Karpas-422 (cell line): ENCODE measurements at regions not wholly inside any gene's neighbourhood (a gene's known extent, or its start where the extent isn't known, plus 50 kb on each side); places are given as distances from the start of the nearest gene placed in this dataset.

Source experiments
- DNase-seq: peaks from one replicate; pipeline ENCODE4 v3.0.0-alpha.2; 2015
- H2AFZ ChIP-seq: fragments of 200-600 bp; sonication (generic); 2 replicates; pipeline ENCODE4 v1.6.1; 2014; ENCODE audit warnings: antibody characterized with exemption, low read length, mixed read lengths
- H3K27ac ChIP-seq: fragments of 200-600 bp; sonication (generic); 2 replicates; pipeline ENCODE4 v1.5.1; 2014; ENCODE audit warnings: mild to moderate bottlenecking, low read length, moderate library complexity
- H3K27me3 ChIP-seq: fragments of 200-600 bp; sonication (generic); 2 replicates; pipeline ENCODE4 v1.6.1; 2014; ENCODE audit warnings: low read length, mixed read lengths
- H3K36me3 ChIP-seq: fragments of 200-600 bp; sonication (generic); 2 replicates; pipeline ENCODE4 v1.6.1; 2014; ENCODE audit warnings: low read length, mixed read lengths; ENCODE audit not compliant: insufficient read depth
- H3K4me1 ChIP-seq: fragments of 200-600 bp; sonication (generic); 2 replicates; pipeline ENCODE4 v1.6.1; 2014; ENCODE audit warnings: mild to moderate bottlenecking, low read length, mixed read lengths
- H3K4me2 ChIP-seq: fragments of 200-600 bp; sonication (generic); 2 replicates; pipeline ENCODE4 v1.6.1; 2014; ENCODE audit warnings: low read length, low read depth, mild to moderate bottlenecking; ENCODE audit not compliant: poor library complexity, severe bottlenecking
- H3K4me3 ChIP-seq: fragments of 200-600 bp; sonication (generic); 2 replicates; pipeline ENCODE4 v1.5.1; 2014; ENCODE audit warnings: mild to moderate bottlenecking, antibody characterized with exemption, low read length, mixed read lengths
- H3K79me2 ChIP-seq: fragments of 200-600 bp; sonication (generic); 2 replicates; pipeline ENCODE4 v1.6.1; 2014; ENCODE audit warnings: mild to moderate bottlenecking, low read length, mixed read lengths
- H3K9ac ChIP-seq: fragments of 200-600 bp; sonication (generic); 2 replicates; pipeline ENCODE4 v1.6.0; 2014; ENCODE audit warnings: low read length
- H3K9me2 ChIP-seq: fragments of 200-600 bp; sonication (generic), shearing (Covaris generic); replicated peaks from 2 replicates; pipeline ENCODE4 v1.6.0; 2014; ENCODE audit warnings: mild to moderate bottlenecking, low read length, moderate library complexity; ENCODE audit not compliant: insufficient read depth
- H3K9me3 ChIP-seq: fragments of 300-700, 200-600 bp; sonication (generic); 2 replicates; pipeline ENCODE4 v1.6.1; 2014; ENCODE audit warnings: low read length, mixed read lengths
- H4K20me1 ChIP-seq: fragments of 200-600 bp; sonication (generic); 2 replicates; pipeline ENCODE4 v1.6.1; 2014; ENCODE audit warnings: mild to moderate bottlenecking, antibody characterized with exemption, low read length, low read depth; ENCODE audit not compliant: insufficient read depth

GRCh38 chr4:45770958-45771357, 352.9 kb downstream of the GABRG1 start:
- DNase-seq = no peak
- no peak overlapping the region for H3K4me2 ChIP-seq
- no peak overlapping the region for H3K27ac ChIP-seq
- no peaks in the 10 kb centered on the region for H3K79me2 ChIP-seq
- no peak overlapping the region for H2AFZ ChIP-seq
- no peaks in the 10 kb centered on the region for H3K4me1 ChIP-seq
- H3K36me3 ChIP-seq = no peaks in the 10 kb centered on the region
- H3K9ac ChIP-seq = no peak overlapping the region
- H3K9me3 ChIP-seq = peaks cover 11% of the 10 kb centered on the region
- H3K27me3 ChIP-seq = no peaks in the 10 kb centered on the region
- H3K9me2 ChIP-seq = no peaks in the 10 kb centered on the region
- H4K20me1 ChIP-seq = no peaks in the 10 kb centered on the region
- H3K4me3 ChIP-seq = no peak overlapping the region

GRCh38 chr4:45765521-45765920, 358.3 kb downstream of the GABRG1 start:
- Histone ChIP-seq H4K20me1 (no peaks in the 10 kb centered on the region), H3K9me2 (no peaks in the 10 kb centered on the region), H2AFZ (no peak overlapping the region), H3K4me1 (no peaks in the 10 kb centered on the region), H3K9ac (no peak overlapping the region), H3K9me3 (peaks cover 15% of the 10 kb centered on the region), H3K27me3 (no peaks in the 10 kb centered on the region), H3K27ac (no peak overlapping the region), H3K79me2 (no peaks in the 10 kb centered on the region), H3K4me3 (no peak overlapping the region), H3K4me2 (no peak overlapping the region), H3K36me3 (no peaks in the 10 kb centered on the region)
- no peak for DNase-seq

GRCh38 chr4:45751877-45752530, 371.9 kb downstream of the GABRG1 start:
- H3K27me3 ChIP-seq = no peaks in the 10 kb centered on the region

GRCh38 chr4:45750721-45751120, 373.1 kb downstream of the GABRG1 start:
- H3K4me3 ChIP-seq = no peak overlapping the region
- H3K4me2 ChIP-seq = no peak overlapping the region
- no peak overlapping the region for H3K27ac ChIP-seq
- H3K27me3 ChIP-seq = no peaks in the 10 kb centered on the region
- H2AFZ ChIP-seq = no peak overlapping the region
- no peak for DNase-seq
- no peaks in the 10 kb centered on the region for H3K79me2 ChIP-seq
- H3K9ac ChIP-seq = no peak overlapping the region
- no peaks in the 10 kb centered on the region for H3K4me1 ChIP-seq
- peaks cover 32% of the 10 kb centered on the region for H3K9me3 ChIP-seq
- no peaks in the 10 kb centered on the region for H3K9me2 ChIP-seq
- no peaks in the 10 kb centered on the region for H4K20me1 ChIP-seq
- no peaks in the 10 kb centered on the region for H3K36me3 ChIP-seq

More at GRCh38 chr4:45751877-45752530, 371.9 kb downstream of the GABRG1 start:
- no peak overlapping the region for H3K9ac ChIP-seq
- H3K4me1 ChIP-seq = no peaks in the 10 kb centered on the region
- no peaks in the 10 kb centered on the region for H3K36me3 ChIP-seq
- H3K27ac ChIP-seq = no peak overlapping the region
- H3K9me2 ChIP-seq = no peaks in the 10 kb centered on the region
- no peak for DNase-seq
- no peaks in the 10 kb centered on the region for H4K20me1 ChIP-seq
- H3K4me3 ChIP-seq = no peak overlapping the region
- H3K9me3 ChIP-seq = peaks cover 28% of the 10 kb centered on the region
- no peak overlapping the region for H2AFZ ChIP-seq
- no peaks in the 10 kb centered on the region for H3K79me2 ChIP-seq
- H3K4me2 ChIP-seq = no peak overlapping the region

- Histone ChIP-seq H3K4me2 (no peak overlapping the region), H3K4me1 (no peaks in the 10 kb centered on the region), H2AFZ (no peak overlapping the region), H3K79me2 (no peaks in the 10 kb centered on the region), H3K9ac (no peak overlapping the region), H3K9me2 (no peaks in the 10 kb centered on the region), H4K20me1 (no peaks in the 10 kb centered on the region), H3K9me3 (peaks cover 19% of the 10 kb centered on the region; the same call in 1 of the 2 replicates), H3K36me3 (no peaks in the 10 kb centered on the region), H3K27me3 (no peaks in the 10 kb centered on the region), H3K4me3 (no peak overlapping the region), H3K27ac (no peak overlapping the region)
- no peak for DNase-seq
Observed at GRCh38 chr4:45745741-45746140, 378.1 kb downstream of the GABRG1 start.

GRCh38 chr4:45741897-45742296, 382.0 kb downstream of the GABRG1 start:
- Histone ChIP-seq H4K20me1 (no peaks in the 10 kb centered on the region), H2AFZ (no peak overlapping the region), H3K4me1 (no peaks in the 10 kb centered on the region), H3K4me3 (no peak overlapping the region), H3K36me3 (no peaks in the 10 kb centered on the region), H3K27me3 (no peaks in the 10 kb centered on the region), H3K9me3 (peaks cover 23% of the 10 kb centered on the region), H3K4me2 (no peak overlapping the region), H3K79me2 (no peaks in the 10 kb centered on the region), H3K9me2 (no peaks in the 10 kb centered on the region), H3K27ac (no peak overlapping the region), H3K9ac (no peak overlapping the region)
- no peak for DNase-seq

GRCh38 chr4:45732161-45732560, 391.7 kb downstream of the GABRG1 start:
- no peak for DNase-seq
- H2AFZ ChIP-seq = no peak overlapping the region
- no peaks in the 10 kb centered on the region for H3K4me1 ChIP-seq
- H3K36me3 ChIP-seq = no peaks in the 10 kb centered on the region
- H3K4me3 ChIP-seq = no peak overlapping the region
- no peak overlapping the region for H3K4me2 ChIP-seq
- H3K9me2 ChIP-seq = no peaks in the 10 kb centered on the region
- no peaks in the 10 kb centered on the region for H4K20me1 ChIP-seq
- H3K79me2 ChIP-seq = no peaks in the 10 kb centered on the region
- H3K27me3 ChIP-seq = no peaks in the 10 kb centered on the region
- peaks cover 29% of the 10 kb centered on the region for H3K9me3 ChIP-seq
- no peak overlapping the region for H3K9ac ChIP-seq
- H3K27ac ChIP-seq = no peak overlapping the region

GRCh38 chr4:45716093-45716492, 407.8 kb downstream of the GABRG1 start:
- Histone ChIP-seq H3K27ac (no peak overlapping the region), H3K9ac (no peak overlapping the region), H3K36me3 (no peaks in the 10 kb centered on the region), H3K4me3 (no peak overlapping the region), H2AFZ (no peak overlapping the region), H3K9me2 (no peaks in the 10 kb centered on the region), H4K20me1 (no peaks in the 10 kb centered on the region), H3K4me1 (no peaks in the 10 kb centered on the region), H3K79me2 (no peaks in the 10 kb centered on the region), H3K4me2 (no peak overlapping the region), H3K27me3 (no peaks in the 10 kb centered on the region), H3K9me3 (peaks cover 54% of the 10 kb centered on the region)
- no peak for DNase-seq
